ENCODE measurements at regions not wholly inside any gene's neighbourhood (a gene's known extent, or its start where the extent isn't known, plus 50 kb on each side); places are given as distances from the start of the nearest gene placed in this dataset.

DNA sequence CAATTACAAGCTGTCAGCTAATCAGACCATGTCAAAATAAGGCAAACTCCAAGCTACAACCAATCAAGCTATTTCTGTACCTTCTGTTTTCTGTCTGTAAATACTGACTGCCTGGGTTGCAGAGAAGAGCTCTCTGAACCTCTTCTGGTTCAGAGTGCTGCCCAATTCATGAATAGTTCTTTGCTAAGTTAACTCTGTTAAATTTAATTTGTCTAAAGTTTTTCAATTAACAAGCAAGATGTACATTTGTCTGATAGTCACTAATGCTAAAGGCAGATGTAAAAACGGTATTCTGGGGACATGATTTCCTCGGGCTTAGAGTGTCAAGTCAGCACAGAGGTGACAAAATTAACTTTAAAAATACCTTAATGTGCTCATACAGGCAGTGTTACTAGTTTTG, 408.3 kb upstream of the CLINT1 start:
- DNase-seq (ENCODE audit: low read depth in 1 of 2, low spot score in 1 of 2), result no peak
- TF ChIP-seq GABPA (IDR thresholded peaks at IDR 0.05; ENCODE audit: low read depth) (no peak), SPI1 (IDR thresholded peaks at IDR 0.05; ENCODE audit: borderline replicate concordance, low read depth) (no peak), POLR2AphosphoS5 (IDR thresholded peaks at IDR 0.05; ENCODE audit: low read depth) (no peak)
- TF ChIP-seq, protein P1, sequence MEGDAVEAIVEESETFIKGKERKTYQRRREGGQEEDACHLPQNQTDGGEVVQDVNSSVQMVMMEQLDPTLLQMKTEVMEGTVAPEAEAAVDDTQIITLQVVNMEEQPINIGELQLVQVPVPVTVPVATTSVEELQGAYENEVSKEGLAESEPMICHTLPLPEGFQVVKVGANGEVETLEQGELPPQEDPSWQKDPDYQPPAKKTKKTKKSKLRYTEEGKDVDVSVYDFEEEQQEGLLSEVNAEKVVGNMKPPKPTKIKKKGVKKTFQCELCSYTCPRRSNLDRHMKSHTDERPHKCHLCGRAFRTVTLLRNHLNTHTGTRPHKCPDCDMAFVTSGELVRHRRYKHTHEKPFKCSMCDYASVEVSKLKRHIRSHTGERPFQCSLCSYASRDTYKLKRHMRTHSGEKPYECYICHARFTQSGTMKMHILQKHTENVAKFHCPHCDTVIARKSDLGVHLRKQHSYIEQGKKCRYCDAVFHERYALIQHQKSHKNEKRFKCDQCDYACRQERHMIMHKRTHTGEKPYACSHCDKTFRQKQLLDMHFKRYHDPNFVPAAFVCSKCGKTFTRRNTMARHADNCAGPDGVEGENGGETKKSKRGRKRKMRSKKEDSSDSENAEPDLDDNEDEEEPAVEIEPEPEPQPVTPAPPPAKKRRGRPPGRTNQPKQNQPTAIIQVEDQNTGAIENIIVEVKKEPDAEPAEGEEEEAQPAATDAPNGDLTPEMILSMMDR (IDR thresholded peaks at IDR 0.05; ENCODE audit: insufficient read depth, low read length), result no peak
- TF ChIP-seq, protein P2, sequence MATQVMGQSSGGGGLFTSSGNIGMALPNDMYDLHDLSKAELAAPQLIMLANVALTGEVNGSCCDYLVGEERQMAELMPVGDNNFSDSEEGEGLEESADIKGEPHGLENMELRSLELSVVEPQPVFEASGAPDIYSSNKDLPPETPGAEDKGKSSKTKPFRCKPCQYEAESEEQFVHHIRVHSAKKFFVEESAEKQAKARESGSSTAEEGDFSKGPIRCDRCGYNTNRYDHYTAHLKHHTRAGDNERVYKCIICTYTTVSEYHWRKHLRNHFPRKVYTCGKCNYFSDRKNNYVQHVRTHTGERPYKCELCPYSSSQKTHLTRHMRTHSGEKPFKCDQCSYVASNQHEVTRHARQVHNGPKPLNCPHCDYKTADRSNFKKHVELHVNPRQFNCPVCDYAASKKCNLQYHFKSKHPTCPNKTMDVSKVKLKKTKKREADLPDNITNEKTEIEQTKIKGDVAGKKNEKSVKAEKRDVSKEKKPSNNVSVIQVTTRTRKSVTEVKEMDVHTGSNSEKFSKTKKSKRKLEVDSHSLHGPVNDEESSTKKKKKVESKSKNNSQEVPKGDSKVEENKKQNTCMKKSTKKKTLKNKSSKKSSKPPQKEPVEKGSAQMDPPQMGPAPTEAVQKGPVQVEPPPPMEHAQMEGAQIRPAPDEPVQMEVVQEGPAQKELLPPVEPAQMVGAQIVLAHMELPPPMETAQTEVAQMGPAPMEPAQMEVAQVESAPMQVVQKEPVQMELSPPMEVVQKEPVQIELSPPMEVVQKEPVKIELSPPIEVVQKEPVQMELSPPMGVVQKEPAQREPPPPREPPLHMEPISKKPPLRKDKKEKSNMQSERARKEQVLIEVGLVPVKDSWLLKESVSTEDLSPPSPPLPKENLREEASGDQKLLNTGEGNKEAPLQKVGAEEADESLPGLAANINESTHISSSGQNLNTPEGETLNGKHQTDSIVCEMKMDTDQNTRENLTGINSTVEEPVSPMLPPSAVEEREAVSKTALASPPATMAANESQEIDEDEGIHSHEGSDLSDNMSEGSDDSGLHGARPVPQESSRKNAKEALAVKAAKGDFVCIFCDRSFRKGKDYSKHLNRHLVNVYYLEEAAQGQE (IDR thresholded peaks at IDR 0.05; ENCODE audit: insufficient replicate concordance, low read depth), result no peak
- Histone ChIP-seq H3K27ac (replicated peaks) (no peak overlapping the region), H3K4me3 (replicated peaks; ENCODE audit: insufficient read depth, low read length) (no peak overlapping the region), H3K27me3 (ENCODE audit: insufficient read depth, poor library complexity, severe bottlenecking) (no peaks in the 10 kb centered on the region)

DNA sequence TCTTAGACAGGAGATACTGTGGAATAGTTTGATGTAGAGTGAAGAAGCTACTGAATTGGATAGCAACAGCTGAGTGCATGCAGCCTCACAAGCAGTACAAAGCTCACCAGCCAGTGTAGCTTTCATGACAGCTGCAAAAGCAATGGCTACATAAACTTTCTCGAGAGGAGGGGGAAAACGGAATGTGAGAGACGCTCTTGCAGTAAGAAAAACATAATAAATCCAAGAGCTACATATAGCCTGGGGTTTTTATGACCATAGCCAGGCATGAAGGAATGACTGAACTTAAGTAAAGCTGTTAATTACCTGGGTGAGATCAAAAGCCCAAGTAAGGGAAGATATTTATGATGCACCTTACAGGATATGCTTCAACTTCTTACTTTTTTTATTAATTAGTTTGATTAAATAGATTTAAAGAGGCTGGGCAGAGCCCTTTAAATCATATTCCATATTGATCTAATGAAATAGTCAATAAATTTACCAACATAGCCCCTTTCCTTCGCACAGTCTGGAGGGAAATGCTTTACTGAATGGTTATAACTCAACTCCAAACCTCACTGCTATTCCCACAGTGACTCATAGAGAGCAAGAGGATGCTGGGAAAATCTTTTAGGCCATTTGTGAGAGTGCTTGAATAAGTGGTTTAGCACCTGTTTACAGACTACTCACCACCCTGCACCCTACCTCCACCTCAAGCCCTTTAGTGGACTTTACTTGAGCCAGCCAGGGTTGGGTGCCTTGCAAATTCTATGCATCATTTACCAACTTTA, 407.2 kb upstream of the CLINT1 start:
- Histone ChIP-seq H3K27ac (replicated peaks) (no peak overlapping the region), H3K4me3 (replicated peaks; ENCODE audit: insufficient read depth, low read length) (no peak overlapping the region), H3K27me3 (ENCODE audit: insufficient read depth, poor library complexity, severe bottlenecking) (no peaks in the 10 kb centered on the region)
- no peak for DNase-seq (ENCODE audit: low read depth in 1 of 2, low spot score in 1 of 2)
- TF ChIP-seq POLR2AphosphoS5 (IDR thresholded peaks at IDR 0.05; ENCODE audit: low read depth), result no peak
- TF ChIP-seq GABPA (IDR thresholded peaks at IDR 0.05; ENCODE audit: low read depth), result no peak
- TF ChIP-seq, protein P2 (IDR thresholded peaks at IDR 0.05; ENCODE audit: insufficient replicate concordance, low read depth), result no peak
- TF ChIP-seq SPI1 (IDR thresholded peaks at IDR 0.05; ENCODE audit: borderline replicate concordance, low read depth), result no peak
- TF ChIP-seq, protein P1 (IDR thresholded peaks at IDR 0.05; ENCODE audit: insufficient read depth, low read length), result no peak

DNA sequence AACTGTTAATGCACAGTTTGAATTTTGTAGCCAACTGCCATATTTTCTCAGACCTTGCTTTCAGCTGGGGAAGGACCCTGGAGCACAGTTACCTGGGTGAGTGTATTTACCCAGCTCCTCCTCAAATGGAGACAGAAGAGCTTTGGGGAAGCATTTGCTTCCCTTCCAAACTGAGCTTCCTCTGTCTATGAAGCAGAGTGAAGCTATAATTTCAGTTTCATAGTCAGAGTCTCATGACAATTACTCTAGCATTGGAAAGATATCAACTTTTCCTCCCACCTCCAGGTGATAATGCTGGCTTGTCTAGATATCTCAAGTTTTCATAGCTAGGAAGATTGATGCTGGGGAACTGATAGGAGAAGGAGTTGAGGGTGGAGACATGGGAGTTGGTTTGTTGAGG, 406.4 kb upstream of the CLINT1 start:
- TF ChIP-seq, protein P2 (IDR thresholded peaks at IDR 0.05; ENCODE audit: insufficient replicate concordance, low read depth), result no peak
- TF ChIP-seq GABPA (IDR thresholded peaks at IDR 0.05; ENCODE audit: low read depth), result no peak
- H3K4me3 ChIP-seq (replicated peaks; ENCODE audit: insufficient read depth, low read length), result no peak overlapping the region

More for the DNA sequence above, 406.4 kb upstream of the CLINT1 start:
- H3K27me3 ChIP-seq (ENCODE audit: insufficient read depth, poor library complexity, severe bottlenecking), result no peaks in the 10 kb centered on the region
- H3K27ac ChIP-seq (replicated peaks), result no peak overlapping the region
- DNase-seq (ENCODE audit: low read depth in 1 of 2, low spot score in 1 of 2), result no peak

All from HL-60 (cell line).